CD4-positive, alpha-beta T cell treated with Interleukin-12 subunit alpha and Interleukin-12 subunit beta, for 1 hour (primary cell): ENCODE measurements at regions not wholly inside any gene's neighbourhood (a gene's known extent, or its start where the extent isn't known, plus 50 kb on each side); places are given as distances from the start of the nearest gene placed in this dataset.
A peak's percentile ranks its signal among the peaks of the same experiment; 100 is the strongest.
"Not testable (repeated sequence)": the region's sequence is repeated elsewhere in the genome, so short reads cannot be mapped to it uniquely, and the experiment has no call there.

ENCODE experiments used
- DNase-seq: peaks from one replicate; pipeline ENCODE4 v3.0.0-alpha.2; 2020

DNA sequence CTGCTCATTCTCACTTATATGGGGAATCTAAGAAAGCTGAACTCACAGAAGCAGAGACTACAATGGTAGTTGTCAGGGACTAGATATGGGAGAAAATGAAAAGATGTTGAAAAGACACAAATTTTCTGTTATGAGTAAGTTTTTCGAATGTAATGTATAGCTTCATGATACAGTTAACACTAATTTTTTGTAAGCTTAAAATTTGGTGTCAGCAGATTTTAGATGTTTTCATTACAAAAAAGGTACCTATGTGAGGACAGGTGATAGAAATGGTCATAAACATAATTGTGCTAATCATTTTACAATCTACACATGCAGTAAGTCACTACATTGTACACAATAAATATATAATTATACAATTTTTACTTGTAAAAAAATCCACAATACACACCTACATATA is 286.6 kb downstream of the ZNF33B start:
- no peak for DNase-seq

GRCh38 chr10:42336593-42337337 is 301.6 kb downstream of the ZNF33B start:
- not testable (repeated sequence) for DNase-seq

DNA sequence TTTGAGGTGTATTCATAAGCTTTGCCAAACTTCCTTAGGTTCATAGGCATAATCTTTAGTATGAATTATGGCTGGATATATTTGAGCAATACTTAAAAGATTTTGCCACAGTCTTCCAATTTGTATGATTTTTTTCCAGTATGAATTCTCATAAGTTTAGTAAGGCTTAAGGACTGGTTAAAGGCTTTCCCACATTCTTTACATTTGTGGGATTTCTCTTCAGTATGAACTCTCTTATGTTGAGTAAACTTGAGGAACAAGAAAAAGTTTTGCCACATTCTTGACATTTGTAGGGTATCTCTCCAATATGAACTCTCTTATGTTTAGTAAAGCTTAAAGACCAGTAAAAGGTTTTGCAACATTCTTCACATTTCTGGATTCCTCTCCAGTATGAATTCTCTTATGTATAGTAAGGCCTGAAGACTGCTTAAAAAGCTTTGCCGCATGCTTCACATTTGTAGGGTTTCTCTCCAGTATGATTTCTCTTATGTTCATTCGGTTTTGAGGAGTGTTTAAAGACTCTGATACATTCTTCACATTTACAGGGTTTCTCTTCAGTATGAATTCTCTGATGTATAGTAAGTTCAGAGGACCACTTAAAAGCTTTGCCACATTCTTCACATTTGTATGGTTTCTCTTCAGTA is 302.6 kb downstream of the ZNF33B start:
- DNase-seq = not testable (repeated sequence)

- no peak for DNase-seq
Observed at GRCh38 chr10:42304341-42304740, 334.0 kb downstream of the ZNF33B start.

DNA sequence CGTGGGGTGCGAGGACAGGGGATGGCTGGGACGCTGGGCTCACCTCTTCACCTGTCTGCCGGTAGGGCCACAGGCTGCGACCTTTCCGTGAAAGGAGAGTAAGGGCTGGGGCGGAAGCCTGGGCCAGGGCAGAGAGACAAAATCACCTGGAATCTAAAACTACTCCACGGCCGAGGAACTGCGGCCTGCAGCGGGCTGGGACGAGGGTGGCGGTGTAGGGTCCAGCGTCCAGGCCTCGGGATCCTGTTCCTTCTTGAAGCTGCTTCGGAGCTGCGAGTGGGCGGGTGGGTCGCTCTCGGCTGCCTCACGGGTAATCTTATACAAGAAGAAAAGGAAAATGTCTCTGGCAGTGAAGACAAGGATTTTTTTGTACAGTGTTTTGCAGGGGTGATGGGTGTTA is 356.5 kb downstream of the ZNF33B start:
- DNase-seq = not testable (repeated sequence)

GRCh38 chr10:42269788-42270187 is 368.6 kb downstream of the ZNF33B start:
- not testable (repeated sequence) for DNase-seq

- not testable (repeated sequence) for DNase-seq
Observed at GRCh38 chr10:42263259-42263658, 375.1 kb downstream of the ZNF33B start.

GRCh38 chr10:42243002-42243401 is 395.4 kb downstream of the ZNF33B start:
- not testable (repeated sequence) for DNase-seq

GRCh38 chr10:42242135-42242805 is 396.1 kb downstream of the ZNF33B start:
- DNase-seq = no peak

- not testable (repeated sequence) for DNase-seq
Observed at GRCh38 chr10:42236401-42236800, 402.0 kb downstream of the ZNF33B start.

- DNase-seq = not testable (repeated sequence)
Observed at GRCh38 chr10:42235736-42236135, 402.6 kb downstream of the ZNF33B start.

DNA sequence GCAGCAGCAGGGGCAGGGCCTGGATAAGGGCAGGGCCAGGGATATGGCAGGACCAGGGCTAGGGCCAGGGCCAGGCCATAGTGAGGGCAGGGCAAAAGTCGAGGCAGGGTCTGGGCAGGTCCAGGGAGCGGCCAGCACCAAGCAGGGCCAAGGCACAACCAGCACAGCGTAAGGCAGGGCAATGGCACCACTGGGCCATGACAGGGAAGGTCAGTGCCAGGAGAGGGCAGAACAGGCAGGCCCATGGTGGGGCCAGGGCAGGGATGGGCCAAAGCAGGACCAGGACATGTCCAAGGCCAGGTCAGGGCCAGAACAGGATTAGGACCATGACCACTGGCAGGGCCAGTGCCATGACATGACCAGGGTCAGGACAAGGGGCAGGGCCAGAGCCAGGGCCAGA is 403.1 kb downstream of the ZNF33B start:
- not testable (repeated sequence) for DNase-seq

DNA sequence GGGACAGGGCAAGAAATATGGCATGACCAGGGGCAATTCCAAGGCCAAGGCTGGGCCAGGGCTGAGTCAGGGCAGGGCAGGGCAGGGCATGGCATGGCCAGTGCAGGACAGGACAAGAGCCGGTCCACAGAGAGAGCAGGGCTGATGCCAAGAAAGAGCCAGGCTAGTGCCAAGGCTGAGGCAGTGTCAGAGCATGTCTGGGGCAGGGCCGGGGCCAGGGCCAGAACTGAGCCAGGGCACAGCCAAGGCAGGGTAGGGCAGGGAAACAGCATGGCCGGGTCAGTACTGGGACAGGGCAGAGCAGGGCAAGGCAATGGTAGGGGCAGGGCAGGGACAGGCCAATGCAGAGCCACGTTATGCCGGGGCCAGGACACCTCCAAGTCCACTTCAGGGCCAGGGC is 403.9 kb downstream of the ZNF33B start:
- DNase-seq = not testable (repeated sequence)

GRCh38 chr10:42233461-42234206 is 404.7 kb downstream of the ZNF33B start:
- DNase-seq = not testable (repeated sequence)

- not testable (repeated sequence) for DNase-seq
Observed at GRCh38 chr10:42232955-42233354, 405.4 kb downstream of the ZNF33B start.

GRCh38 chr10:42230812-42231211 is 407.6 kb downstream of the ZNF33B start:
- DNase-seq = not testable (repeated sequence)

DNA sequence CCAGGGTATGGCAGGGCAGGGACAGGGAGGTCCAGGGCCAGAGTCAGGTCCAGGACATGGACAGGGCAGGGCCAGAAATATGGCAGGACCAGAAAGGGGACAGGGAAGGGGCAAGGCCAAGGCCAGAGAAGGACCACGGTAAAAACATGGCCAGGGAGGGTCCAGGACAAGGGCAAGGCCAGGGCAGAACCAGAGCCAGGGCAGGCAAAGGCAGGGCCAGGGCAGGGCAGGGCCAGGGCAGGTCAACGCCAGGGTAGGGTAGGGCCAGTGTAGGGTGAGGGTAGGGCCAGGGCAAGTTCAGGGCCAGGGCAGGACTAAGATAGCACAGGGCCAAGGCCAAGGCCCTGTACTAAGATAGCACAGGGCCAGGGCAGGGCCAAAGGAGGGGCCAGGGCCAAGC is 408.3 kb downstream of the ZNF33B start:
- not testable (repeated sequence) for DNase-seq

DNA sequence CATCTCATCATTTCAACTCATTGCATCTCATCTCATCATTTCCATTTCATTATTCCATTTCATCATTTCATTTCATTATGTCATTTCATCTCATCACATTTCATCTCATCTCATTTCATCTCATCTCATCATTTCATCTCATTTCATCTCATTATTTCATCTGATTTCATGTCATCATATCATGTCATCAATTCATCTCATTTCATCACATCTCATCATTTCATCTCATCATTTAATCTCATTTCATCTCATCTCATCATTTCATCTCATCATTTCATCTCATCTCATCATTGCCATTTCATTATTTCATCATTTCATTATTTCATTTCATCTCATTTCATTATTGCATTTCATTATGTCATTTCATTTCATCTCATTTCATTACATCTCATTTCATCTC is 410.5 kb downstream of the ZNF33B start:
- DNase-seq = not testable (repeated sequence)

DNA sequence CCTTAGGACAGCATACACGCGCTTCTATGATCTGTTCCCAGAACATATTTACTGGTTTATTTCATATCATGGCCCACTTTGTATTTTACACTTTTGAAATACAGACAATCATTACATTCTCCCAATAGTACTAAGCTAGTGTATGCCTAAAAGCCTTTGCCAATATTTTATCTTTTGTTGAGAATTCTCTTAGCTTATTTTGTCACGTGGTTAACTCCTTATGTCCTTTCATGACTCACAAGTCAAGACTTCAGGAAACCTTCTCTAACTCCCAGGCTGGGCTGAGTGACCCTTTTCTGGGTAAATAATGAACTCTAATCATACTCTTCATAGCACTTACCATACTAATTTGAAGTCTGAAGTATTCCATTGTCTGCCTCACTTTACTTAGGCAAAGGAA is 444.8 kb downstream of the ZNF33B start:
- not testable (repeated sequence) for DNase-seq

DNA sequence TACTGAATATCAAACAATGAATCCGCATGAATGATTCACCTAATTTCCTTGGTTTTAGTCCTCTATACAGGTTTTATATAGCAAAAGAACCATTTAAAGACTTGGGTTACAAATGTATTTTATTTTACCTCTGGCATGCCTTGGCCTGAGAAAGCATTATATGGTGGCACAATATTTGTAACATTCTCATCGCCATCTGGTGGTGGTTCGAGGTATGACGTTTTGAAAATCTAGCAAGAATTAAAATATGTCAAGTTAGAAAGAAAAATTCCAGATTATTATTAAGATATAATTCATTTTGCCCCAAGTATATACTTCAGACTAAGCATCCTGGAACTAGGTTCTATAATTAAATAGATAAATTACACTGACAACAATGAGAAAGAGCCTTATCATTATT is 445.9 kb downstream of the ZNF33B start:
- peak; percentile 23 for DNase-seq

DNA sequence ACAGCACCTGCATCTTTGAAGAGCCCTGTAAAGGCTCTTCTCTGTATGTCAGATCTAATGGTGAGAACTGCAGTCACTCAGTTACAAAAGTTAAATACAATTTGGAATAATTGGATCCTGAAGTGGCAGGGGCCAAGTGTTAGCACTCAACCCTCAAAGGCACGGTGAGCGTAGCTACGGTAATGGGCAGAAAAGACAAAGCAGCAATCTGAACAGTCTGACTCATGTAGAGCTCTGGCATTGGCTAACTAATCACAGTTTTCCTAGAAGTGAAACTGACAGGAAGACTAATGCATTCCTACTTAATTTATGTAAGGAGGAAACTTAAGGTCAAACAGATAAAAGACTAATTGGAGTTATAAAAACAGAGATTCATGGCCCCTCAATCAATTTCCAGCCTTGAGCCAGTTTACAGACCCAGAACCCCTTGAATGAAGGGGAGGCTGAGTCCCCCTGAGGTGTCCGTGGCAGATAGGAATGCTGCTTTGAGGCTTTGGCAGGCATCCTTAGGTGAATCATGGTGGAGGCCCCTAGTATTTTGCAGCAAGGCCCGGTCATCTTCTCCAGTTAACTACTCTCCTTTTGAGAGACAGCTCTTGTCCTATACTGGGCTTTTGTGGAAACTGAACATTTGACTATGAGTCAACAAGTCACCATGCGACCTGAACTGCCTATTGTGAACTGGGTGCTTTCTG is 450.7 kb downstream of the ZNF33B start:
- not testable (repeated sequence) for DNase-seq
